Gastrocnemius medialis (tissue), 4 donors: ENCODE measurements at regions not wholly inside any gene's neighbourhood (a gene's known extent, or its start where the extent isn't known, plus 50 kb on each side); places are given as distances from the start of the nearest gene placed in this dataset.
A peak's percentile ranks its signal among the peaks of the same experiment; 100 is the strongest.

Experiments
- ATAC-seq, 2 donors: fragments of 150-250 bp; one replicate each; pipeline ENCODE4 v1.9.1; 2016
- DNase-seq, 2 donors: peaks; one replicate each; pipeline ENCODE4 v3.0.0-alpha.2; 2019
- H3K27ac ChIP-seq, 4 donors: fragments of 200-600 bp; sonication (generic); 1 replicate in 1 of 4; 2 replicates in 3 of 4; pipeline ENCODE4 v1.5.1; 2016 to 2018; ENCODE audit warnings: mild to moderate bottlenecking in 2 of 4, moderate library complexity in 1 of 4
- H3K27me3 ChIP-seq, 3 donors: fragments of 200-600 bp; sonication (generic) in 2 of 3; 1 replicate in 1 of 3; 2 replicates in 2 of 3; pipeline versions ENCODE4 v1.5.1 to v1.6.0; 2016 to 2019; ENCODE audit warnings: mild to moderate bottlenecking in 1 of 3, moderate library complexity in 1 of 3
- H3K36me3 ChIP-seq, 2 donors: fragments of 200-600 bp; sonication (generic) in 1 of 2; one replicate each; pipeline ENCODE4 v1.5.1; 2017 to 2018
- H3K4me1 ChIP-seq, 2 donors: fragments of 200-600 bp; sonication (generic) in 1 of 2; one replicate each; pipeline ENCODE4 v1.5.1; 2016 to 2017; ENCODE audit warnings: mild to moderate bottlenecking in 2 of 2
- H3K4me3 ChIP-seq, 4 donors: fragments of 200-600 bp; sonication (generic) in 3 of 4; 1 replicate in 1 of 4; 2 replicates in 3 of 4; pipeline ENCODE4 v1.5.1; 2016 to 2019; ENCODE audit warnings: mild to moderate bottlenecking in 2 of 4
- H3K9me3 ChIP-seq, 3 donors: fragments of 200-600 bp; sonication (generic) in 2 of 3; 1 replicate in 1 of 3; 2 replicates in 2 of 3; pipeline ENCODE4 v1.5.1; 2016 to 2019
- CTCF ChIP-seq, 5 experiments: fragments of 450-650 bp in 3 of 5; fragments of 200-600 bp in 2 of 5; sonication (generic) in 2 of 5; IDR thresholded peaks in 4 of 5; conservative IDR thresholded peaks in 1 of 5; 1 replicate in 4 of 5; 2 replicates in 1 of 5; pipeline ENCODE4 v1.5.1; 2016 to 2019; ENCODE audit warnings: antibody characterized with exemption in 5 of 5, mild to moderate bottlenecking in 3 of 5, moderate library complexity in 3 of 5
- POLR2A ChIP-seq, 2 donors: fragments of 450-650 bp; IDR thresholded peaks; one replicate each; pipeline ENCODE4 v1.6.1; 2017; ENCODE audit warnings: antibody characterized with exemption in 2 of 2, mild to moderate bottlenecking in 2 of 2, moderate library complexity in 2 of 2
- in situ Hi-C, 4 donors: fragments of 200-750 bp; cut with MboI; loops; one replicate each; pipeline versions ENCODE4 v1.15.0 to v1.8.0; 2017; ENCODE audit warnings: low sequenced_read_pairs in 4 of 4
- intact Hi-C: fragments of 100-400 bp; cut with DNase I; formaldehyde crosslinking; loops from one replicate; pipeline ENCODE4 v1.15.1; 2023; ENCODE audit warnings: low total_unique reads

GRCh38 chrX:45755703-45756102 is 555.0 kb upstream of the DIPK2B start:
- TF ChIP-seq CTCF (IDR thresholded peaks at IDR 0.05 in 4 of 5, conservative IDR thresholded peaks at IDR 0.05 in 1 of 5) (no peak), POLR2A (IDR thresholded peaks at IDR 0.05) (no peak)
- Histone ChIP-seq H3K4me3 (no peak overlapping the region), H3K9me3 (no peaks in the 10 kb centered on the region), H3K4me1 (peaks cover 0 to 5% of the 10 kb centered on the region in 2 donors), H3K27ac (no peak overlapping the region), H3K36me3 (no peaks in the 10 kb centered on the region), H3K27me3 (peaks cover 0 to 3% (median 0%) of the 10 kb centered on the region in 3 donors)
- ATAC-seq (no peak), DNase-seq (no peak)
- intact Hi-C loops (no loop called here), in situ Hi-C loops (loop anchor here in 2 of 4 donors (25.0 kb wide), 1 partner anchor 243 kb away; no protein-coding TSS in a partner anchor)

GRCh38 chrX:45751156-45751555 is 550.5 kb upstream of the DIPK2B start:
- intact Hi-C loops: loop anchor here (2.0 kb wide), 1 partner anchor 236 kb away; no protein-coding TSS in a partner anchor
- in situ Hi-C loops: loop anchor here in 2 of 4 donors (25.0 kb wide), 1 partner anchor 239 kb away; no protein-coding TSS in a partner anchor

GRCh38 chrX:45750639-45751038 is 550.0 kb upstream of the DIPK2B start:
- Histone ChIP-seq H3K27me3 (no peaks in the 10 kb centered on the region), H3K9me3 (no peaks in the 10 kb centered on the region), H3K27ac (peak overlapping the region in 1 of 4 donors; percentile 25), H3K4me3 (no peak overlapping the region), H3K4me1 (peaks cover 0 to 5% of the 10 kb centered on the region in 2 donors), H3K36me3 (no peaks in the 10 kb centered on the region)
- ATAC-seq (peak in 1 of 2 donors; percentile 72), DNase-seq (peak in 1 of 2 donors; percentile 15)
- in situ Hi-C loops: loop anchor here in 2 of 4 donors (25.0 kb wide), 1 partner anchor 238 kb away; no protein-coding TSS in a partner anchor
- TF ChIP-seq POLR2A (IDR thresholded peaks at IDR 0.05) (no peak), CTCF (IDR thresholded peaks at IDR 0.05 in 4 of 5, conservative IDR thresholded peaks at IDR 0.05 in 1 of 5) (no peak)
- intact Hi-C loops: loop anchor here (2.0 kb wide), 1 partner anchor 236 kb away; no protein-coding TSS in a partner anchor

More at GRCh38 chrX:45751156-45751555, 550.5 kb upstream of the DIPK2B start:
- H3K27me3 ChIP-seq: no peaks in the 10 kb centered on the region
- TF ChIP-seq CTCF (IDR thresholded peaks at IDR 0.05 in 4 of 5, conservative IDR thresholded peaks at IDR 0.05 in 1 of 5) (no peak), POLR2A (IDR thresholded peaks at IDR 0.05) (no peak)
- ATAC-seq: no peak
- DNase-seq: no peak
- H3K36me3 ChIP-seq: no peaks in the 10 kb centered on the region
- no peak overlapping the region for H3K4me3 ChIP-seq
- peak overlapping the region in 1 of 4 donors; percentile 25 for H3K27ac ChIP-seq
- no peaks in the 10 kb centered on the region for H3K9me3 ChIP-seq
- H3K4me1 ChIP-seq: peaks cover 0 to 5% of the 10 kb centered on the region in 2 donors

DNA sequence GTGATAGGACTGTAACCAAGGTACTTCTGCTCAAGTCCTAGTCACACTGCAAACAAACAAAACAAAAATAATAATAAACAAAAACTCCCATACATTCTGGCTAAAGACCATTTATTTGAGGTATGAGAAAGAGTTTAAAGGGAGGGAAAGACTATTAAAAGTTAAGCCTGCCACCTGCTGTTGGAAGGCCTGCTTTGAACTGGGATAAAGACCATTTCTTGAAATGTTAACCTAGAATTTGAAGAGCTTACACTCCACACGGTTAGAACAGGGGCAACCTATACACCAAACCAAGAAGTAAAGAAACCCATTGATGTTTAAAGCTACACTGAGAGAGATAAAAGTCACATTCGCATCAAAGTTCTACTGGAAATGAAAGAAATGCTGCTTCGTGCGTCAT is 548.7 kb upstream of the DIPK2B start:
- no peak for DNase-seq
- Histone ChIP-seq H3K4me3 (no peak overlapping the region), H3K27ac (peak overlapping the region in 2 of 4 donors; percentile 18 to 20), H3K27me3 (no peaks in the 10 kb centered on the region), H3K4me1 (peaks cover 0 to 5% of the 10 kb centered on the region in 2 donors), H3K9me3 (no peaks in the 10 kb centered on the region), H3K36me3 (no peaks in the 10 kb centered on the region)
- peak in 1 of 5 experiments; percentile 20 for TF ChIP-seq CTCF (IDR thresholded peaks at IDR 0.05 in 4 of 5, conservative IDR thresholded peaks at IDR 0.05 in 1 of 5)
- no peak for TF ChIP-seq POLR2A (IDR thresholded peaks at IDR 0.05)
- intact Hi-C loops: no loop called here
- no peak for ATAC-seq
- in situ Hi-C loops: no loop called here
